Muscle of leg (tissue), 3 donors: ENCODE measurements at regions not wholly inside any gene's neighbourhood (a gene's known extent, or its start where the extent isn't known, plus 50 kb on each side); places are given as distances from the start of the nearest gene placed in this dataset.
A peak's percentile ranks its signal among the peaks of the same experiment; 100 is the strongest.
"Not testable (repeated sequence)": the region's sequence is repeated elsewhere in the genome, so short reads cannot be mapped to it uniquely, and the experiment has no call there.

Experiments
- DNase-seq: peaks from one replicate; pipeline ENCODE4 v3.0.0; 2013
- H3K27ac ChIP-seq: one replicate; pipeline ENCODE4 v1.5.1; 2013; ENCODE audit warnings: mild to moderate bottlenecking, low read length, control low read depth
- H3K27me3 ChIP-seq: one replicate; pipeline ENCODE4 v1.6.1; 2013; ENCODE audit warnings: low read length; ENCODE audit not compliant: control insufficient read depth, insufficient read depth
- H3K36me3 ChIP-seq: one replicate; pipeline ENCODE4 v1.6.1; 2013; ENCODE audit warnings: low read length; ENCODE audit not compliant: control insufficient read depth, insufficient read depth
- H3K4me1 ChIP-seq: one replicate; pipeline ENCODE4 v1.6.1; 2013; ENCODE audit warnings: low read length; ENCODE audit not compliant: control insufficient read depth, insufficient read depth
- H3K4me3 ChIP-seq: one replicate; pipeline ENCODE4 v1.5.1; 2013; ENCODE audit warnings: low read length, control low read depth
- H3K9me3 ChIP-seq: replicated peaks from 2 replicates; pipeline ENCODE4 v1.6.1; 2013; ENCODE audit warnings: low read depth, low read length; ENCODE audit not compliant: control insufficient read depth
- WGBS: methylation state at CpG from one replicate; pipeline ENCODE4 v1.1.5; 2013; ENCODE audit warnings: missing lambda C conversion rate; ENCODE audit not compliant: insufficient coverage; 5-methylcytosine and 5-hydroxymethylcytosine counted together

DNA sequence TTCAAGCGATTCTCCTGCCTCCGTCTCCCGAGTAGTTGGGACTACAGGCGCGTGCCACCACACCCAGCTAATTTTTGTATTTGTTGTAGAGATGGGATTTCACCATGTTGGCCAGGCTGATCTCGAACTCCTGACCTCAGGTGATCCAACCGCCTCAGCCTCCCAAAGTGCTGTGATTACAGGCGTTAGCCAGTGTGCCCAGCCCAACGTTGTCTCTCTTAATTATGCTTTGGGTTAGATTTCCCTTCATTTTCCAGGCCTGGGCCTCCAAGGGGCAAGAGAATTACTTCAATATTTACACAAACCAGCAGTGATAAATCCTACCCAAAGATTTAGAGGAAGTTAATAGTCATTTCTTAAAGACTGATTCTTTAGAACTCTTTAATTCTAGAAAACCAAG is 186.7 kb upstream of the PHF14 start:
- H3K27ac ChIP-seq, H3K36me3 ChIP-seq, H3K9me3 ChIP-seq, H3K4me1 ChIP-seq, H3K4me3 ChIP-seq, H3K27me3 ChIP-seq, DNase-seq: not testable (repeated sequence)
- WGBS = no CpG with 5 or more reads among the region's 9 CpGs

DNA sequence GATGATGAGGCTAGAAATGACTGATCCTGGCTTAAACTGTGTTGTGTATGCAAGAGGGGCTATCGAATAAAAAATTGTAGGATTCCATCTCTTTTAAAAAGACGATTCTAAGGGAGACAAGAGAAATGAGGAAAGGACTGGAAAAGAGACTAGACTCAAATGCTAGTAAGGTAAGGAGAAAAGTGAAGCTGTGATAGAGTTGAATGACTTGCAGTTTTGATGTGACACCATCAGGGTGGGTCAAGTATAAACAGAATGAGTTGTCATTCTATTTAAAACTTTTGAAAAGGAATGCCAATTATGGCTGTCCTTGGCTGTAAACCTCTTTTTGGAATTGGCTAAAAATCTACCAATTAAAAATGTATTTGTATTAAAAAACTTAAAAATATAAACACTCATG is 184.5 kb upstream of the PHF14 start:
- no peaks in the 10 kb centered on the region for H3K4me1 ChIP-seq
- no peak overlapping the region for H3K4me3 ChIP-seq
- no peaks in the 10 kb centered on the region for H3K27me3 ChIP-seq
- no peaks in the 10 kb centered on the region for H3K9me3 ChIP-seq
- H3K36me3 ChIP-seq = no peaks in the 10 kb centered on the region
- H3K27ac ChIP-seq = no peak overlapping the region
- WGBS = 88% methylated on average over 1 of the region's 2 CpGs
- no peak for DNase-seq

DNA sequence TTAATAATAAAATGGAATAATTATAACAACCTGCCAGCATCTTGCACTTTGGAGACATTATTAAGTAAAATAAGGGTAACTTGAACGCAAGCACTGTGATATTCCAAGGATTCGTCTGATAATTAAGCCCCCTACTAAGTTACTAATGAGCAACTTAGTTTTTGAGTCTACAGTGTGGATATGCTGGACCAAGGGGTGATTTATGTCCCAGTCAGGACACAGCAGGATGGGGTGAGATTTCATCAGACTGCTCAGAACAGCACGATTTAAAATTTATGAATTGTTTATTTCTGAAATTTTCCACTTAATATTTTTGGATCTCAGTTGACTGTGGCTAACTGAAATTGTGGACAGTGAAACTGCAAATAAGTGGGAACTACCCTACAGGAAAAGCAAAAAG is 182.8 kb upstream of the PHF14 start:
- WGBS = no CpG with 5 or more reads among the region's 3 CpGs
- Histone ChIP-seq H3K4me1 (no peaks in the 10 kb centered on the region), H3K4me3 (no peak overlapping the region), H3K36me3 (no peaks in the 10 kb centered on the region), H3K9me3 (no peaks in the 10 kb centered on the region), H3K27me3 (no peaks in the 10 kb centered on the region), H3K27ac (no peak overlapping the region)
- DNase-seq = no peak

DNA sequence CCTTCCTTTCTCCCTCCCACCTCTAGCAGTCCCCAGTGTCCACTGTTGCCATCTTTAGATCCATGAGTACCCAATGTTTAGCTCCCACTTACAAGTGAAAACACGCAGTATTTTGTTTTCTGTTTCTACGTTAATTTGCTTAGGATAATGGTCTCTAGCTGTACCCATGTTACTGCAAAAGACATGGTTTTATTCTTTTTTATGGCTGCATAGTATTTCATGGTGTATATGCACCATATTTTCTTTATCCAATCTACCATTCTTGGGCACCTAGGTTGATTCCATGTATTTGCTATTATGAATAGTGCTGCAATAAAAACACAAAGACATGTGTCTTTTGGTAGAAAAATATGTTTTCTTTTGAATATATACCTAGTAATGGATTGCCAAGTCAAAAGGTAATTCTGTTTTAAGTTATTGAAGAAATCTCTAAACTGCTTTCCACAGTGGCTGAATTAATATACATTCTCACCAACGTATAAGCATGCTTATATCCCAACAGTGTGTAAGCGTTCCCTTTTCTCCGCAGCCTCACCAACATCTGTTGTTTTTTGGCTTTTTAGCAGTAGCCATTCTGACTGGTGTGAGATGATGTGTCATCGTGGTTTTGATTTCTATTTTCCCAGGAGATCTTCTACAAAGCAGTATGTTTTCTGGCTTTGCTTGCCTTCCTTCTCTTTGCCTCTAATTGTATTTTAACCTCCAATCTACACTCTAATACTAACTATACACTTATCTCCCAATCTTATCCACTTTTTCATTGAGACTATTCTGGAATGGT is 179.5 kb upstream of the PHF14 start:
- no peak for DNase-seq
- Histone ChIP-seq H3K4me3 (no peak overlapping the region), H3K27ac (no peak overlapping the region), H3K36me3 (no peaks in the 10 kb centered on the region), H3K4me1 (no peaks in the 10 kb centered on the region), H3K27me3 (no peaks in the 10 kb centered on the region), H3K9me3 (no peaks in the 10 kb centered on the region)
- 40% methylated on average over 1 of the region's 6 CpGs for WGBS

DNA sequence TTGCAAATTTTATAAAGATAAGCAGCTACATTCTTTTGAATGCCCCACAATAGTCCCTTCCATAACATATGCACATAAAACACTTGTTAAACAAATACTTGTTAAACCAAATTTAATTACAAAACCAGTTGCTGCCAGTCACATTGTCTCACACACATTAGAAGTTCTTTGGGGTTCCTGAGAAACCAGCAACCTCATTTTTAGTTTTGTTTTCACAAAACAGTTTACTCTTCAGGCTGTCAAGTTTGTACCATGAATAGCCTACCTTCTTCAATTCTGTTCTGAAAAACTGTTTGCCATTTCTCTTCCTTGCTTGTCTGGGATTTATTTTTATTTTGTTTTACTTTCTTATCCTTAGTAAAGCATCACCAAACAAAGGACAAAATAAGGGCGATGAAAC is 176.5 kb upstream of the PHF14 start:
- WGBS = 50% methylated on average over 1 of the region's 1 CpG
- Histone ChIP-seq H3K4me3 (no peak overlapping the region), H3K9me3 (no peaks in the 10 kb centered on the region), H3K27ac (no peak overlapping the region), H3K36me3 (no peaks in the 10 kb centered on the region), H3K4me1 (no peaks in the 10 kb centered on the region), H3K27me3 (no peaks in the 10 kb centered on the region)
- DNase-seq = no peak

DNA sequence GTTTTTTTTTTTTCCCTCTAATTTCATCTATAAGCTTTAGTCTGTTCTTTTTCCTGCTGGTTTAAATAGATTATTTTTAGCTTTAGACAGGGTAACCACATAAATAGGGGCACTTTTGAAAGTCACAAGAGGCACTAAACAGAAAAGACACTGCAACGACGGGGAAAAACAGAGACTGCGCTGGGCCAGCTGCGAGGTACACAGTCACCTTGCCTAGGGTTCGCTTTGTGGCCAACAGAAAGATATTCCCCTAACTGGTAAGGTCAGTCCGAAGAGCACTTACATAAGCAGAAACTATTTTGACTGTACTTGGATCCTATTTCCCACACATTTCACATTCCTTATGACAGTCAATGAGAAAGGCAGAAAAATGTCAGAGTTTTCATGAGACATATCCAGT is 175.6 kb upstream of the PHF14 start:
- 97% methylated on average over 5 of the region's 6 CpGs for WGBS
- no peaks in the 10 kb centered on the region for H3K36me3 ChIP-seq
- H3K27me3 ChIP-seq = no peaks in the 10 kb centered on the region
- no peaks in the 10 kb centered on the region for H3K4me1 ChIP-seq
- DNase-seq = no peak
- no peaks in the 10 kb centered on the region for H3K9me3 ChIP-seq
- no peak overlapping the region for H3K27ac ChIP-seq
- no peak overlapping the region for H3K4me3 ChIP-seq

DNA sequence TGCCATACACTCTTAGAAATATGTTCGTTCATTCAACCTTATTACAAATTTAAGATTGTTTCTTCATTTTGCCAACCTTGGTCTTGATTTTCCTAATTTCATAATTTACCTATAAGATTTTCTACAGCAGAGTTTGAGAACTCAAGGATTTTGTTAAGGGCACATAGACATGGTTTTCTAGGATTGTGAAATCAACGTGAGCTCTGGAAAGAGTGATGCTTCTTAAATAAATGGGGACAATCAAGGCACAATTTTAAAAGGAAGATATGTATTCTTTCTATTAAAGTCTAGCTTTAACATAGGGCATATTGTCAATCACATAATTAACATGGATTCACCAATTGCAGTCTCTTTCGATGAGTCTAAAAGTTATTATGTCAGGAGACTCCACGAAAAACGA is 174.2 kb upstream of the PHF14 start:
- Histone ChIP-seq H3K27ac (no peak overlapping the region), H3K36me3 (no peaks in the 10 kb centered on the region), H3K4me1 (no peaks in the 10 kb centered on the region), H3K9me3 (no peaks in the 10 kb centered on the region), H3K4me3 (no peak overlapping the region), H3K27me3 (no peaks in the 10 kb centered on the region)
- DNase-seq = no peak
- no CpG with 5 or more reads among the region's 5 CpGs for WGBS

DNA sequence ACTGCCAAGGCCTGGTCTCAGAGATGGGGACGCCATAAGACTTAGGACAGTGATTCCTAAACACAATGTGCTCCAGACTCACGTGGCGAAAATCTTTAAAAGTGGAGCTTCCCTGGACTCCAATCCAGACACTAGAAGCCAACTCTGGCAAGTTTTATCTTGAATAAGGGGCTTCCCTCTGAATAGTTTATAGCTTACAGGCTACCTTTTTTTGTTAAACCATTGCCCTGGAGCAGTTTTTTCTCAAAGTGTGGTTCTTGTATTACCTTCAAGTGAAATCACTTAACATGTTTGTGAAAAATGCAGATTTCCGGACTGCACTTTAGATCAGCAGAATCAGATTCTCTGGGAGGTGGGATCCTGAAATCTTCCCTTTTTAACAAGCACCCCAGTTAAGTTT is 171.7 kb upstream of the PHF14 start:
- DNase-seq = no peak
- Histone ChIP-seq H3K27me3 (no peaks in the 10 kb centered on the region), H3K36me3 (no peaks in the 10 kb centered on the region), H3K27ac (no peak overlapping the region), H3K9me3 (no peaks in the 10 kb centered on the region), H3K4me3 (no peak overlapping the region), H3K4me1 (no peaks in the 10 kb centered on the region)
- WGBS = 80% methylated on average over 3 of the region's 4 CpGs

DNA sequence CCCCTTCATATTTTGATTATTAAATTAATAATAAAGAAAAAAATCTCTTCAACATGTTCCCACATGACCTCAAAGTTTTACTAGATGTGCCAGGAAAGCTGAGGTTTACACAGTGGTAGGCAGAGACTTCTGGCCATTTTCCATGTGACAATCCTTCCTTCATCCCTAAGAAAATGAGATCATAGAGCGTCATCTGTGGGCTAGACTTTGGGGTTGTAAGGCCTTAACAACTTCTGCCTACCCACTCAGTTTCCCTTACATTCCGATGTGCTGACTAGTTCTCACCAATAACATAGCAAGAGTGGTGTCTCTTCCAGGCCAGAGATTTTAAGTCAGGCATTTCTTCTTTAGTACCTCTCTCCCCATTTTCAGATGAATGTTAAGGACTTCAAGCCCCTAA is 171.1 kb upstream of the PHF14 start:
- WGBS = 50% methylated on average over 1 of the region's 2 CpGs
- Histone ChIP-seq H3K9me3 (no peaks in the 10 kb centered on the region), H3K4me3 (no peak overlapping the region), H3K27me3 (no peaks in the 10 kb centered on the region), H3K4me1 (no peaks in the 10 kb centered on the region), H3K36me3 (no peaks in the 10 kb centered on the region), H3K27ac (no peak overlapping the region)
- DNase-seq = peak; percentile 2

DNA sequence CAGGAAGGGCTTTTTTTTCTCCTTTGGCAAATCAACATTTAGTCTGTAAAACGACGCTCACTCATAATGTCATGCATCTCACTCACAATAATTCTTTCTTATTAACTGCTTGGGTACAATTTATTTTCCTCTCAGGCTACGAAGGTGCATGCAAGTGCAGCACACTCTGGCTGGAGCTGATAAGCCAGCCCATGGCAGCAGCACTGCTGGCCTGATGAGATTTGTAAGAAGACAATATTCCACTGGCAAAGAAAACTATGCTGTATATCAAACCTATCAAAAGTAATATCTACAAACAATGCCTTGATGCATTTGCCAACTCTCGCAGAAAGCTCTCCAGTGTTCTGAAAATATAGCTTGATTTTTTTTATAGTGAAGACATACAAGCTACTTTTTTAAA is 170.0 kb upstream of the PHF14 start:
- no peak for DNase-seq
- no CpG with 5 or more reads among the region's 4 CpGs for WGBS
- Histone ChIP-seq H3K27ac (no peak overlapping the region), H3K4me1 (no peaks in the 10 kb centered on the region), H3K36me3 (no peaks in the 10 kb centered on the region), H3K27me3 (no peaks in the 10 kb centered on the region), H3K4me3 (no peak overlapping the region), H3K9me3 (no peaks in the 10 kb centered on the region)

DNA sequence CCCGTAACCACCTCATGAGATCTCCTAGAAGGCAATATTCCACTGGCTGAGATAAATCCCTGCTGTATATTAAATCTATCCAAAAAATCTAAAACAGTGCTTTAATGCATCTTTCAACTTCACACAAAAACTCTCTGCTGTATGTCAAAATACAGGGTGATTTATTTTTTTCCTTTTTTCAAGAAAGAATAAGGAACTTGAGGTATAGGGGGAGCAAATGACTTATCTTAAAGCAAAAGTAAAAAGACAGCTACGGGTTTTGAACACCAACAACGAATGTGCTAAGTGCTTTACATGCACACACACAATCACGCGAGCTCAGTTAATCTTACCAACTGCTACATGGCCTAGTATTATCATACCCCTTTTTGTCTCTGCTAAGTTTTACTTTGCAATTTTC is 168.9 kb upstream of the PHF14 start:
- no peaks in the 10 kb centered on the region for H3K27me3 ChIP-seq
- no peak overlapping the region for H3K4me3 ChIP-seq
- H3K27ac ChIP-seq = no peak overlapping the region
- H3K9me3 ChIP-seq = no peaks in the 10 kb centered on the region
- H3K4me1 ChIP-seq = no peaks in the 10 kb centered on the region
- H3K36me3 ChIP-seq = no peaks in the 10 kb centered on the region
- no peak for DNase-seq
- 82% methylated on average over 4 of the region's 5 CpGs for WGBS
